Cardiac septum (tissue), 1 donor: ENCODE measurements at regions not wholly inside any gene's neighbourhood (a gene's known extent, or its start where the extent isn't known, plus 50 kb on each side); places are given as distances from the start of the nearest gene placed in this dataset.

ENCODE experiments used
- DNase-seq: peaks from one replicate; pipeline ENCODE4 v3.0.0-alpha.2; 2020; ENCODE audit warnings: low spot score
- intact Hi-C: fragments of 100-400 bp; cut with DNase I; formaldehyde crosslinking; loops from one replicate; pipeline ENCODE4 v1.14.0; 2022
- donor health status: DM: no; HTN: no; CAD: no.

DNA sequence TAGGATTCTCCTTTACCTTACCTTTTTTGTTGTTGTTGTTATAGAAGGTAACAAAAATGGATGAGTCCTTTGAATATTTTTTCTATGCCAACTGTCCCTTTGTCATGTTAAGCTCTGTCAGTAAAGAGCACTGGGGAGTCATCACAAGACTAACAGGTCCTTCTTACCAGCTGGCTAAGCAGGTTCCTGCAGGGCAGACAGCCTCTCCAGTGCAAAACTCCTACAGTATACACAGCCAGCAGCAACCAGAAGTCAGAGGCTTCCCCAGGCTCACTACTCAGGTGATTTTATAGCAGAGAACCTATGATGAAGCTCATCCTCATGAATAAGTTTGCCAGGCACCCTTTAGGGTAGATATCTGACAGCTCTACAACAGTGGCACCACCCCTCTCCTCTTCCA, 271.1 kb downstream of the RERGL start:
- intact Hi-C loops = no loop called here
- DNase-seq = no peak

- DNase-seq = no peak
- intact Hi-C loops = no loop called here
Measured at GRCh38 chr12:17810399-17810798, 279.6 kb downstream of the RERGL start.

GRCh38 chr12:17809206-17809605, 280.8 kb downstream of the RERGL start:
- no peak for DNase-seq
- intact Hi-C loops = no loop called here

DNA sequence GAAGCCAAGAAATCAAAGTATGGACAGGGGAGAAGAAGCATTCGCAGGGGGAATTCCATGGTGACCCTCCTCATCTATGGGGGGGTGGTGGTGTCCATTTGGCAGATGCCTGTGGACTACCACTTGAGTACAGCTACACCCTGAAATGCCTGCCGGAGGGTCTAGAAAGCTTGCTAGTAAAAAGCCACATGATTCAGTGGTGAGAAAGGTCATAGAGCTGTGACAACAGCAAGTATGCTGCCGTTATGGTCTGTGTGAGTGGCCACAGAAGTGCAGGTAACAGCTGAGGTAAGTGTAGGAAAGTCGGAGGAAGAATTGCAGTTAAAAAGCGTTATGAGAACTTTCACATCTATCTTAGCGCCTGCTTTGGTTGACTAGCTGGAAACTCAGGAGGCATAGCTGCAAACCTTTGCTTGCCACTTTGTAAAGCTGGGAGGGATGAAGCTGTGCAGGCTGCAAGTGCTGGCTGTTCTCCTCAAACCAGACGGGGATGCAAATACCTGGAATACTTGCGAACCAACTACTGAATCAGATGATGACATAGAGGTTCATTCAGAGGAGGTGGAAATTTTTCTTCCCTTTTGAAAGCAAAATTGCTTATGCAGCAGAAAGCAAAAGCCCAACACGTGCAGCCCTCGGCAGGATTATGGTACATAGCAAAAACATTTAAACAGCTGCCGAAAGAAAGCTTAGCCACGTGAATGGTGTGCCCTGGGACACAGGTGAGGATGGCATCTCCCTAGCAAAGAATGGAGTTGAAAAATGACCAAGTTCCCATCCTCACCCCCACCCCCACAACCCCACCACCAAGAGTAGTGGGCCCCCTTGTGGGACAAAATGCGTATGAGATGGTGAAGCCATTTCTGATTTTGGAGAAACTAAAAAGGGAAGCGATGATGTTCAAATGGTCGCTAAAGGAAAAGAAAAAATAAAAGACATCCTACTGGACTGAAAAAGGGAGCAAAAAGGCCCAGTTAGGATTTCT, 287.0 kb downstream of the RERGL start:
- no peak for DNase-seq
- intact Hi-C loops = no loop called here

DNA sequence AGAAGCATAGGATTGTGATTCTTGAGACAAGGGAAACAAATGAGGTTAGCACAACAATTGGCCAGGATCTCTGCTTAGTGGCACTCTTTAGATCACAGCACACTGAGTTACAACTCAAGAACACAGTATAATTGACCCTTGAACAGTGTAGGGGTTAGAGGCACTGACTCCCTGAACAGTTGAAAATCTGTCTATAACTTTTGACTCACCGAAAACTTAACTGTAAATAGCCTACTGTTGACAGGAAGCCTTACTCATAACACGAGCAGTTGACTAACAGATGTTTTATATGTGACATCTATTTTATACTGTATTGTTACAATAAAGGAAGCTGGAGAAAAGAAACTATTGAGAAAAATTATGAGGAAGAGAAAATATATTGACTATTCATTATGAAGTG, 296.1 kb downstream of the RERGL start:
- intact Hi-C loops = no loop called here
- DNase-seq = no peak

DNA sequence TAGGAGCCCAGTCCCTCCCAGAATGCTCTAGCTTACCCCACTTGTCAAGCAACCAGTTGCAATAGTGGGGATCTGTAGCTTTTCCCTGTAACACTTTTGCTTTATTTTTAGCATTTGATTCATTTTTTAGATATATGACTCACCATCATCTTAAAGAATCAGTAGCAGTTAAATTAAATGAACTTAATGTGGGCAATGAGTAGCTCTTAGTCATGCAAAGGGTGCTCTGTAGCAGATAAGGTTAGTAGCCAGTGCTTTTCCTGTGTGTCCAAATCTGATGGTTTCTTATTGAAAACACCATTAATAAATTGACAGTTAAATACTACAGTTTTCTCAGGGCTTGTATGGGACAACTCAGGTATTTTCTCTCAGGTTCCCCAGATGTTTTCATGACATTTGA, 311.8 kb downstream of the RERGL start:
- intact Hi-C loops = no loop called here
- no peak for DNase-seq

- DNase-seq = no peak
- intact Hi-C loops = loop anchor here (5.0 kb wide), 1 partner anchor 89 kb away; no protein-coding TSS in a partner anchor
Measured at GRCh38 chr12:17763366-17763765, 326.6 kb downstream of the RERGL start.

GRCh38 chr12:17759982-17760381, 330.0 kb downstream of the RERGL start:
- no peak for DNase-seq
- intact Hi-C loops = loop anchor here (5.0 kb wide), 1 partner anchor 92 kb away; no protein-coding TSS in a partner anchor
